ENCODE measurements at regions not wholly inside any gene's neighbourhood (a gene's known extent, or its start where the extent isn't known, plus 50 kb on each side); places are given as distances from the start of the nearest gene placed in this dataset.

GRCh38 chr7:85749696-85750453 is 563.0 kb upstream of the SEMA3D start:
- TF ChIP-seq CTCF (IDR thresholded peaks at IDR 0.05) (no peak), POLR2A (IDR thresholded peaks at IDR 0.05; ENCODE audit: low read depth) (no peak)

Measured in esophagus muscularis mucosa (tissue), 3 donors.